Kidney (tissue), 13 donors: ENCODE measurements at regions not wholly inside any gene's neighbourhood (a gene's known extent, or its start where the extent isn't known, plus 50 kb on each side); places are given as distances from the start of the nearest gene placed in this dataset.

Experiments
- DNase-seq, 5 donors: peaks; one replicate each; pipeline ENCODE4 v3.0.0-alpha.2; 2013 to 2020
- FAIRE-seq: peaks from 2 replicates; lab custom pipeline; 2012; peaks lifted over from hg19 to GRCh38; lab: Jason Lieb, UNC
- H3K27ac ChIP-seq, 2 donors: one replicate each; pipeline ENCODE4 v1.7.0; 2013; ENCODE audit warnings: low read depth in 2 of 2, low read length in 2 of 2, inconsistent platforms in 1 of 2
- H3K27me3 ChIP-seq: one replicate; pipeline ENCODE4 v1.7.1; 2013; ENCODE audit warnings: low read length, inconsistent platforms; ENCODE audit not compliant: control insufficient read depth, insufficient read depth
- H3K36me3 ChIP-seq, 3 donors: one replicate each; pipeline versions ENCODE4 v1.7.0 to v1.7.1; 2013; ENCODE audit warnings: low read length in 3 of 3, control low read depth in 1 of 3, inconsistent platforms in 1 of 3; ENCODE audit not compliant: insufficient read depth in 3 of 3, control insufficient read depth in 2 of 3
- H3K4me1 ChIP-seq, 3 donors: one replicate each; pipeline versions ENCODE4 v1.7.0 to v1.7.1; 2013; ENCODE audit warnings: low read length in 3 of 3, inconsistent platforms in 1 of 3, low read depth in 1 of 3; ENCODE audit not compliant: control insufficient read depth in 2 of 3, insufficient read depth in 2 of 3
- H3K4me3 ChIP-seq, 3 donors: one replicate each; pipeline versions ENCODE4 v1.7.0 to v1.8.1; 2013; ENCODE audit warnings: low read length in 3 of 3, control low read depth in 1 of 3, inconsistent platforms in 1 of 3
- H3K9ac ChIP-seq, 3 donors: one replicate each; pipeline versions ENCODE4 v1.7.0 to v1.7.1; 2013; ENCODE audit warnings: low read length in 3 of 3, control low read depth in 1 of 3, inconsistent platforms in 1 of 3
- H3K9me3 ChIP-seq, 3 donors: one replicate each; pipeline versions ENCODE4 v1.7.0 to v1.7.1; 2013; ENCODE audit warnings: low read length in 3 of 3, control low read depth in 1 of 3, inconsistent platforms in 1 of 3; ENCODE audit not compliant: control insufficient read depth in 2 of 3, insufficient read depth in 1 of 3
- intact Hi-C: fragments of 100-400 bp; cut with DNase I; formaldehyde crosslinking; loops from one replicate; pipeline ENCODE4 v1.11.1; 2022
- TF ChIP-seq, protein P1 (sequence below): IDR thresholded peaks from 3 replicates; pipeline ENCODE4 v1.5.1; 2012; ENCODE audit warnings: mild to moderate bottlenecking, moderate library complexity, borderline replicate concordance; ENCODE audit not compliant: insufficient read depth; ENCODE audit errors: extremely low read depth
- donor health status: control.
- donor health status: control.
- donor health status: control.
- donor health status: control.
- donor health status: control.
- donor health status: DM: yes; HTN: yes; CAD: no.
- donor health status: Normal renal cell carcinoma (clear cell type).

DNA sequence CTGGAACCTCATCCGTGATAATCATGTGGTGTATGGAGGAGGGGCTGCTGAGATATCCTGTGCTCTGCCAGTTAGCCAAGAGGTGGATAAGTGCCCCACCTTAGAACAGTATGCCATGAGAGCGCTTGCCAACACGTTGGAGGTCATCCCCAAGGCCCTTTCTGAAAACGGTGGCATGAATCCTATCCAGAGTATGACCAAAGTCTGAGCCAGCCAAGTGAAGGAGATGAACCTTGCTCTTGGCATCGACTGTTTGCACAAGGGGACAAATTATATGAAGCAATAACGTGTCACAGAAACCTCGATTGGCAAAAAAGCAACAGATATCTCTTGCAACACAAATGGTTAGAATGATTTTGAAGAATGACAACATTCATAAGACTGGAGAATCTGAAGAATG is 251.2 kb upstream of the OBI1 start:
- FAIRE-seq (no peak), DNase-seq (no peak)
- TF ChIP-seq, protein P1, sequence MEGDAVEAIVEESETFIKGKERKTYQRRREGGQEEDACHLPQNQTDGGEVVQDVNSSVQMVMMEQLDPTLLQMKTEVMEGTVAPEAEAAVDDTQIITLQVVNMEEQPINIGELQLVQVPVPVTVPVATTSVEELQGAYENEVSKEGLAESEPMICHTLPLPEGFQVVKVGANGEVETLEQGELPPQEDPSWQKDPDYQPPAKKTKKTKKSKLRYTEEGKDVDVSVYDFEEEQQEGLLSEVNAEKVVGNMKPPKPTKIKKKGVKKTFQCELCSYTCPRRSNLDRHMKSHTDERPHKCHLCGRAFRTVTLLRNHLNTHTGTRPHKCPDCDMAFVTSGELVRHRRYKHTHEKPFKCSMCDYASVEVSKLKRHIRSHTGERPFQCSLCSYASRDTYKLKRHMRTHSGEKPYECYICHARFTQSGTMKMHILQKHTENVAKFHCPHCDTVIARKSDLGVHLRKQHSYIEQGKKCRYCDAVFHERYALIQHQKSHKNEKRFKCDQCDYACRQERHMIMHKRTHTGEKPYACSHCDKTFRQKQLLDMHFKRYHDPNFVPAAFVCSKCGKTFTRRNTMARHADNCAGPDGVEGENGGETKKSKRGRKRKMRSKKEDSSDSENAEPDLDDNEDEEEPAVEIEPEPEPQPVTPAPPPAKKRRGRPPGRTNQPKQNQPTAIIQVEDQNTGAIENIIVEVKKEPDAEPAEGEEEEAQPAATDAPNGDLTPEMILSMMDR, result no peak
- Histone ChIP-seq H3K27ac (no peak overlapping the region), H3K9ac (no peak overlapping the region), H3K27me3 (no peaks in the 10 kb centered on the region), H3K9me3 (no peaks in the 10 kb centered on the region), H3K4me3 (no peak overlapping the region), H3K4me1 (no peaks in the 10 kb centered on the region), H3K36me3 (no peaks in the 10 kb centered on the region)
- intact Hi-C loops, result no loop called here

DNA sequence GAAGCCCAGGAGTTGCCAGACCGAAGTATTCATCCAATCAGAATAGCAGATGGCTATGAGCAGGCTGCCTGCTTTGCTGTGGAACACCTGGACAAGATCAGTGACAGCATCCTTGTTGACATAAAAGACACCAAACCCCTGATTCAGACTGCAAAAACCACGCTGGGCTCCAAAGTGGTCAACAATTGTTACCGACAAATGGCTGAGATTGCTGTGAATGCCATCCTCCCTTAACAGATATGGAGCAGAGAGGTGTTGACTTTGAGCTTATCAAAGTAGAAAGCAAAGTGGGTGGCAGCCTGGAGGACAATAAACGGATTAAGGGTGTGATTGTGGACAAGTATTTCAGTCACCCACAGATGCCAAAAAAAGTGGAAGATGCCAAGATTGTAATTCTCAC is 250.3 kb upstream of the OBI1 start:
- Histone ChIP-seq H3K9ac (no peak overlapping the region), H3K27ac (no peak overlapping the region), H3K9me3 (no peaks in the 10 kb centered on the region), H3K27me3 (no peaks in the 10 kb centered on the region), H3K36me3 (no peaks in the 10 kb centered on the region), H3K4me1 (no peaks in the 10 kb centered on the region), H3K4me3 (no peak overlapping the region)
- DNase-seq (no peak), FAIRE-seq (no peak)
- TF ChIP-seq, protein P1, result no peak
- intact Hi-C loops, result no loop called here

DNA sequence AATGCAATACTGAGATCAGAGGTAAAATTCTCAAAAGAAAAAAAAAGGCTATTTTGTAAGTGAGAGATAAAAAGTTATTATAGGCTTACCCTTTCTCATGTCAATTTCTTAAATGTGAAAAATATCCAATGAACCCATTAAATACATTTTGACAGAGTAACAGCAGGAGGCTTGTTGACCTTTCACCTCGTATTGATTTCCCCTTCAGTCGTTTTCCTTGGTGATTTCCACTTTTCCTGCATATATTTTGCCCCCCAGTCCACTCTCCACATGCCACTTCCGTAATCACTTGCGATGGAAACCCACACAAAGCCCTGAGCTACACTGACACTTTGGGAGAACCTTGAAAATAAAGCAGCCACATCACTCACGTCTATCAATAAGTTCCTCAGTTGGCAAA is 248.1 kb upstream of the OBI1 start:
- intact Hi-C loops, result no loop called here
- no peaks in the 10 kb centered on the region for H3K36me3 ChIP-seq
- no peak overlapping the region for H3K9ac ChIP-seq
- no peak for FAIRE-seq
- no peaks in the 10 kb centered on the region for H3K4me1 ChIP-seq
- TF ChIP-seq, protein P1, result no peak
- H3K9me3 ChIP-seq, result no peaks in the 10 kb centered on the region
- no peaks in the 10 kb centered on the region for H3K27me3 ChIP-seq
- H3K27ac ChIP-seq, result no peak overlapping the region
- no peak overlapping the region for H3K4me3 ChIP-seq
- no peak for DNase-seq

DNA sequence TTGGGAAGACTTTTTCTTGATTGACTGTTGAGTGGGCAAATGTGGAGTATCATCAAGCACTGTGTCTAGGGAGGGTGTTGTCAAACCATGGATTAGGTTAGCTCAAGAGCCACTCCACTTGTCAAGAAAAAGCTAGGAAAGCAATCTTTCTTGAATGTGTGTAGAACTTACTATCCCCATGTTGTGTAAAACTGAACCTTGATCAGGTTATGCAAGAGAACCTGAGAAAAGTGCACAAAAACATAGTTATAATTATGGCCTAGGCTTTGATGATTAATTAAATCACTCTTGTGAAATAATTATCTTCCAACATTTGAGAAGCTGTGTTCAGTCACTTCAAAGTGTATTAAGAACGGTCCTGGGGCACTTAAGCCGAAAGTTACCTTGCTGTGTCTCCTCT is 238.2 kb upstream of the OBI1 start:
- Histone ChIP-seq H3K4me1 (no peaks in the 10 kb centered on the region), H3K4me3 (no peak overlapping the region), H3K36me3 (no peaks in the 10 kb centered on the region), H3K9ac (no peak overlapping the region), H3K9me3 (no peaks in the 10 kb centered on the region), H3K27ac (no peak overlapping the region), H3K27me3 (no peaks in the 10 kb centered on the region)
- no peak for DNase-seq
- TF ChIP-seq, protein P1, result no peak
- no peak for FAIRE-seq
- intact Hi-C loops, result no loop called here
